B cell (primary cell): ENCODE measurements at regions not wholly inside any gene's neighbourhood (a gene's known extent, or its start where the extent isn't known, plus 50 kb on each side); places are given as distances from the start of the nearest gene placed in this dataset.

ENCODE experiments used
- EZH2 ChIP-seq: IDR thresholded peaks from 2 replicates; pipeline ENCODE4 v1.6.1; 2012; ENCODE audit warnings: borderline replicate concordance, low read depth, mild to moderate bottlenecking, moderate library complexity, low read length; ENCODE audit not compliant: insufficient read depth, poor library complexity, severe bottlenecking
- TF ChIP-seq, protein P1 (sequence below): fragments of 200-600 bp; IDR thresholded peaks from one replicate; pipeline ENCODE4 v1.8.0; 2022; ENCODE audit warnings: antibody characterized with exemption, mild to moderate bottlenecking

DNA sequence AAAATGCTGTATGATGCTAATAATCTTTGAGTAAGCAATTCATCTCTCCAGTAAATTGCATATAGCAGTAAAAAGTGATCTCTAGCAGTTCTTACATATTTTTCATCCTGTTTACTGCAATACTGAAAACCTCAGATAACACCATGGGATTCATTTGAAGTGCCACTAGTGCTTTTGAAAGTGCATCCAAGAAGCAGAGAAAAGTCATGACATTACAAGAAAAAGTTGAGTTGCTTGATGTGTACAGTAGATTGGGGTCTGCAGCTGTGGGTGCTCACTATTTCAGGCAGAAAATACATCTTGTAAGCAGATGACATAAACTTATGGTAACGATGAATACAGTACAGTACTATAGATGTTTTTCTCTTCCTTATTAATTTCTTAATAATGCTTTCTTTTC lies 1984.9 kb upstream of the LRRTM1 start:
- TF ChIP-seq, protein P1, sequence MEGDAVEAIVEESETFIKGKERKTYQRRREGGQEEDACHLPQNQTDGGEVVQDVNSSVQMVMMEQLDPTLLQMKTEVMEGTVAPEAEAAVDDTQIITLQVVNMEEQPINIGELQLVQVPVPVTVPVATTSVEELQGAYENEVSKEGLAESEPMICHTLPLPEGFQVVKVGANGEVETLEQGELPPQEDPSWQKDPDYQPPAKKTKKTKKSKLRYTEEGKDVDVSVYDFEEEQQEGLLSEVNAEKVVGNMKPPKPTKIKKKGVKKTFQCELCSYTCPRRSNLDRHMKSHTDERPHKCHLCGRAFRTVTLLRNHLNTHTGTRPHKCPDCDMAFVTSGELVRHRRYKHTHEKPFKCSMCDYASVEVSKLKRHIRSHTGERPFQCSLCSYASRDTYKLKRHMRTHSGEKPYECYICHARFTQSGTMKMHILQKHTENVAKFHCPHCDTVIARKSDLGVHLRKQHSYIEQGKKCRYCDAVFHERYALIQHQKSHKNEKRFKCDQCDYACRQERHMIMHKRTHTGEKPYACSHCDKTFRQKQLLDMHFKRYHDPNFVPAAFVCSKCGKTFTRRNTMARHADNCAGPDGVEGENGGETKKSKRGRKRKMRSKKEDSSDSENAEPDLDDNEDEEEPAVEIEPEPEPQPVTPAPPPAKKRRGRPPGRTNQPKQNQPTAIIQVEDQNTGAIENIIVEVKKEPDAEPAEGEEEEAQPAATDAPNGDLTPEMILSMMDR, result no peak
- TF ChIP-seq EZH2, result no peak
